H9 (cell line): ENCODE measurements at regions not wholly inside any gene's neighbourhood (a gene's known extent, or its start where the extent isn't known, plus 50 kb on each side); places are given as distances from the start of the nearest gene placed in this dataset.

Experiments
- DNase-seq: peaks from one replicate; pipeline ENCODE4 v3.0.0-alpha.2; 2017
- H2AFZ ChIP-seq: one replicate; pipeline ENCODE4 v1.6.1; 2013; ENCODE audit warnings: mild to moderate bottlenecking, low read length, control low read depth, moderate library complexity
- H2AK5ac ChIP-seq: 2 replicates; pipeline ENCODE4 v1.6.1; 2013; ENCODE audit warnings: low read length, control low read depth, mixed read lengths; ENCODE audit not compliant: insufficient read length
- H2BK120ac ChIP-seq: one replicate; pipeline ENCODE4 v1.6.1; 2013; ENCODE audit warnings: low read depth, mild to moderate bottlenecking, low read length, control low read depth, inconsistent platforms; ENCODE audit not compliant: poor library complexity, severe bottlenecking
- H2BK12ac ChIP-seq: 2 replicates; pipeline ENCODE4 v1.6.1; 2013; ENCODE audit warnings: low read length, control low read depth, mixed read lengths, low read depth; ENCODE audit not compliant: insufficient read length
- H2BK15ac ChIP-seq: 2 replicates; pipeline ENCODE4 v1.6.1; 2013; ENCODE audit warnings: low read depth, low read length, control low read depth
- H2BK20ac ChIP-seq: one replicate; pipeline ENCODE4 v1.6.1; 2013; ENCODE audit warnings: low read depth, mild to moderate bottlenecking, low read length, control low read depth, inconsistent platforms; ENCODE audit not compliant: poor library complexity, severe bottlenecking
- H2BK5ac ChIP-seq: 2 replicates; pipeline ENCODE4 v1.6.1; 2013; ENCODE audit warnings: low read length, control low read depth, mixed read lengths; ENCODE audit not compliant: insufficient read length
- H3K14ac ChIP-seq: 2 replicates; pipeline ENCODE4 v1.6.1; 2013; ENCODE audit warnings: low read length, control low read depth; ENCODE audit not compliant: insufficient read depth
- H3K18ac ChIP-seq: 2 replicates; pipeline ENCODE4 v1.6.1; 2013; ENCODE audit warnings: low read depth, mild to moderate bottlenecking, mixed read lengths, low read length, control low read depth; ENCODE audit not compliant: insufficient read length
- H3K23ac ChIP-seq: 2 replicates; pipeline ENCODE4 v1.6.1; 2013; ENCODE audit warnings: low read length, control low read depth, mixed read lengths, low read depth; ENCODE audit not compliant: insufficient read length
- H3K23me2 ChIP-seq: 2 replicates; pipeline ENCODE4 v1.6.1; 2013; ENCODE audit warnings: low read depth, mild to moderate bottlenecking, mixed read lengths, low read length, control low read depth; ENCODE audit not compliant: insufficient read length, poor library complexity, severe bottlenecking
- H3K27ac ChIP-seq: 2 replicates; pipeline ENCODE4 v1.5.1; 2013; ENCODE audit warnings: low read length, control low read depth, mixed read lengths, low read depth; ENCODE audit not compliant: insufficient read length
- H3K27me3 ChIP-seq: 2 replicates; pipeline ENCODE4 v1.6.1; 2013; ENCODE audit warnings: low read length, control low read depth, inconsistent platforms; ENCODE audit not compliant: insufficient read depth
- H3K4ac ChIP-seq: 2 replicates; pipeline ENCODE4 v1.6.1; 2013; ENCODE audit warnings: low read depth, mild to moderate bottlenecking, control low read depth, inconsistent platforms, low read length, moderate library complexity
- H3K4me1 ChIP-seq: 2 replicates; pipeline ENCODE4 v1.6.1; 2013; ENCODE audit warnings: low read length, control low read depth, inconsistent platforms; ENCODE audit not compliant: insufficient read depth
- H3K4me2 ChIP-seq: 2 replicates; pipeline ENCODE4 v1.6.1; 2013; ENCODE audit warnings: low read length, control low read depth, mixed read lengths; ENCODE audit not compliant: insufficient read length, insufficient read depth
- H3K56ac ChIP-seq: 2 replicates; pipeline ENCODE4 v1.6.1; 2013; ENCODE audit warnings: low read depth, mild to moderate bottlenecking, mixed read lengths, low read length, control low read depth; ENCODE audit not compliant: insufficient read length
- H3K79me1 ChIP-seq: 2 replicates; pipeline ENCODE4 v1.6.1; 2013; ENCODE audit warnings: low read depth, mild to moderate bottlenecking, moderate library complexity, low read length, control low read depth, inconsistent platforms; ENCODE audit not compliant: insufficient read depth, poor library complexity, severe bottlenecking
- H3K79me2 ChIP-seq: 2 replicates; pipeline ENCODE4 v1.6.1; 2013; ENCODE audit warnings: low read length, control low read depth, inconsistent platforms; ENCODE audit not compliant: insufficient read depth
- H3K9ac ChIP-seq: 2 replicates; pipeline ENCODE4 v1.6.1; 2013; ENCODE audit warnings: low read length, control low read depth, mixed read lengths; ENCODE audit not compliant: insufficient read length; ENCODE audit errors: extremely low read depth
- H3K9me3 ChIP-seq: one replicate; pipeline ENCODE4 v1.6.1; 2013; ENCODE audit warnings: low read depth, low read length, inconsistent platforms; ENCODE audit not compliant: control insufficient read depth
- H3T11ph ChIP-seq: one replicate; pipeline ENCODE4 v1.6.1; 2013; ENCODE audit warnings: mild to moderate bottlenecking, low read length, control low read depth, inconsistent platforms
- H4K20me1 ChIP-seq: one replicate; pipeline ENCODE4 v1.6.1; 2013; ENCODE audit not compliant: control insufficient read depth, insufficient read length, insufficient read depth
- H4K5ac ChIP-seq: 2 replicates; pipeline ENCODE4 v1.6.1; 2013; ENCODE audit warnings: low read depth, mild to moderate bottlenecking, mixed read lengths, low read length, control low read depth; ENCODE audit not compliant: insufficient read length
- H4K8ac ChIP-seq: replicated peaks from 2 replicates; pipeline ENCODE4 v1.6.1; 2013; ENCODE audit warnings: low read length, control low read depth, mixed read lengths, low read depth; ENCODE audit not compliant: insufficient read length
- H4K91ac ChIP-seq: 2 replicates; pipeline ENCODE4 v1.6.1; 2013; ENCODE audit warnings: low read depth, mild to moderate bottlenecking, moderate library complexity, mixed read lengths, low read length, control low read depth; ENCODE audit not compliant: insufficient read length
- H3K27ac Mint-ChIP-seq, 3 experiments: 2 replicates in 2 of 3; 3 replicates in 1 of 3; pipeline ENCODE4 v1.8.0; 2020 to 2021; ENCODE audit warnings: mixed read lengths in 3 of 3, mild to moderate bottlenecking in 1 of 3, moderate library complexity in 1 of 3
- H3K27me3 Mint-ChIP-seq: 2 replicates; pipeline ENCODE4 v1.8.0; 2021; ENCODE audit warnings: low read depth, mild to moderate bottlenecking, moderate library complexity, mixed read lengths
- H3K36me3 Mint-ChIP-seq, 3 experiments: 2 replicates in 2 of 3; 3 replicates in 1 of 3; pipeline ENCODE4 v1.8.0; 2020 to 2021; ENCODE audit warnings: low read depth in 3 of 3, mixed read lengths in 3 of 3; ENCODE audit not compliant: insufficient read depth in 1 of 3
- H3K4me1 Mint-ChIP-seq, 2 experiments: 2 replicates each; pipeline ENCODE4 v1.8.0; 2020; ENCODE audit warnings: mixed read lengths in 2 of 2
- H3K4me3 Mint-ChIP-seq, 2 experiments: 2 replicates in 1 of 2; 3 replicates in 1 of 2; pipeline ENCODE4 v1.8.0; 2020 to 2021; ENCODE audit warnings: mild to moderate bottlenecking in 2 of 2, mixed read lengths in 2 of 2, moderate library complexity in 1 of 2
- H3K9me3 Mint-ChIP-seq, 2 experiments: 2 replicates in 1 of 2; 3 replicates in 1 of 2; pipeline ENCODE4 v1.8.0; 2020; ENCODE audit warnings: mild to moderate bottlenecking in 2 of 2, mixed read lengths in 2 of 2, moderate library complexity in 1 of 2
- WGBS: extraction: QIAGEN DNeasy Blood & Tissue Kit; methylation state at CpG from one replicate; pipeline ENCODE4 v1.1.7; 2013; ENCODE audit warnings: missing lambda C conversion rate, low lambda C conversion rate, mixed read lengths; ENCODE audit not compliant: insufficient read length; ENCODE audit errors: extremely low coverage; 5-methylcytosine and 5-hydroxymethylcytosine counted together
- TF ChIP-seq, protein P1 (sequence below): fragments of 200-600 bp; sonication (generic); conservative IDR thresholded peaks from 3 replicates; pipeline ENCODE4 v1.8.0; 2021; ENCODE audit warnings: antibody characterized with exemption, mild to moderate bottlenecking

DNA sequence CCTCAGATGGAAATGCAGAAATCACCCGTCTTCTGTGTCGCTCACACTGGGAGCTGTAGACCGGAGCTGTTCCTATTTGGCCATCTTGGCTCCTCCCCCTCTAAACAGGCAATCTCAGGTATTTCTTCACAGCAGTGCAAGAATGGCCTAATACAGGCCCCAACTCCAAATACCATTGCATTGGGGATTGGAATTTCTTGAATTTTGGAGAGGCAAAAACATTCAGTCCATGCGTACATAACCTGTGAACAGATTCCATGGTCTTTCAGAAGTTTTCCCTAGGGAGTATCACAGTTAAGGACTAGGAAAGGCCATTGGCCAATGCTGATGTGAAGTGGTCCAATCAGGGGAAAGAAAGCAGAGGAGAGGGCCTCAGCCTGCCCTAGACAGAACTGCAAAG, 128.2 kb upstream of the NOCT start:
- Histone ChIP-seq H2BK20ac (no peak overlapping the region), H2BK120ac (no peak overlapping the region), H3K9me3 (no peaks in the 10 kb centered on the region), H3K27me3 (no peaks in the 10 kb centered on the region), H3K79me2 (no peaks in the 10 kb centered on the region), H3T11ph (no peak overlapping the region), H3K79me1 (no peaks in the 10 kb centered on the region), H3K18ac (no peak overlapping the region), H3K23me2 (no peaks in the 10 kb centered on the region), H3K9ac (no peak overlapping the region), H3K4ac (no peak overlapping the region), H2BK12ac (no peak overlapping the region), H4K20me1 (no peaks in the 10 kb centered on the region), H2BK5ac (no peak overlapping the region), H4K5ac (no peak overlapping the region), H3K23ac (no peak overlapping the region), H2AK5ac (no peak overlapping the region), H3K4me2 (no peak overlapping the region), H3K14ac (no peak overlapping the region), H3K27ac (no peak overlapping the region), H3K56ac (no peak overlapping the region), H4K8ac (no peak overlapping the region), H2AFZ (no peak overlapping the region), H4K91ac (no peak overlapping the region), H3K4me1 (peaks cover 10% of the 10 kb centered on the region; the same call in 1 of the 2 replicates), H2BK15ac (no peak overlapping the region)
- WGBS: no CpG with 5 or more reads among the region's 4 CpGs
- Mint-ChIP-seq H3K27me3 (no peaks in the 10 kb centered on the region), H3K9me3 (peaks cover 24 to 27% of the 10 kb centered on the region in 2 experiments), H3K36me3 (peaks cover 4 to 23% (median 16%) of the 10 kb centered on the region in 3 experiments), H3K27ac (no peak overlapping the region), H3K4me3 (no peak overlapping the region), H3K4me1 (peaks cover 27 to 31% of the 10 kb centered on the region in 2 experiments)
- no peak for DNase-seq
- TF ChIP-seq, protein P1, sequence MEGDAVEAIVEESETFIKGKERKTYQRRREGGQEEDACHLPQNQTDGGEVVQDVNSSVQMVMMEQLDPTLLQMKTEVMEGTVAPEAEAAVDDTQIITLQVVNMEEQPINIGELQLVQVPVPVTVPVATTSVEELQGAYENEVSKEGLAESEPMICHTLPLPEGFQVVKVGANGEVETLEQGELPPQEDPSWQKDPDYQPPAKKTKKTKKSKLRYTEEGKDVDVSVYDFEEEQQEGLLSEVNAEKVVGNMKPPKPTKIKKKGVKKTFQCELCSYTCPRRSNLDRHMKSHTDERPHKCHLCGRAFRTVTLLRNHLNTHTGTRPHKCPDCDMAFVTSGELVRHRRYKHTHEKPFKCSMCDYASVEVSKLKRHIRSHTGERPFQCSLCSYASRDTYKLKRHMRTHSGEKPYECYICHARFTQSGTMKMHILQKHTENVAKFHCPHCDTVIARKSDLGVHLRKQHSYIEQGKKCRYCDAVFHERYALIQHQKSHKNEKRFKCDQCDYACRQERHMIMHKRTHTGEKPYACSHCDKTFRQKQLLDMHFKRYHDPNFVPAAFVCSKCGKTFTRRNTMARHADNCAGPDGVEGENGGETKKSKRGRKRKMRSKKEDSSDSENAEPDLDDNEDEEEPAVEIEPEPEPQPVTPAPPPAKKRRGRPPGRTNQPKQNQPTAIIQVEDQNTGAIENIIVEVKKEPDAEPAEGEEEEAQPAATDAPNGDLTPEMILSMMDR: no peak
